H9 (cell line): ENCODE measurements at regions not wholly inside any gene's neighbourhood (a gene's known extent, or its start where the extent isn't known, plus 50 kb on each side); places are given as distances from the start of the nearest gene placed in this dataset.

ENCODE experiments used
- DNase-seq: peaks from one replicate; pipeline ENCODE4 v3.0.0-alpha.2; 2017
- H2AFZ ChIP-seq: one replicate; pipeline ENCODE4 v1.6.1; 2013; ENCODE audit warnings: mild to moderate bottlenecking, low read length, control low read depth, moderate library complexity
- H2AK5ac ChIP-seq: 2 replicates; pipeline ENCODE4 v1.6.1; 2013; ENCODE audit warnings: low read length, control low read depth, mixed read lengths; ENCODE audit not compliant: insufficient read length
- H2BK120ac ChIP-seq: one replicate; pipeline ENCODE4 v1.6.1; 2013; ENCODE audit warnings: low read depth, mild to moderate bottlenecking, low read length, control low read depth, inconsistent platforms; ENCODE audit not compliant: poor library complexity, severe bottlenecking
- H2BK12ac ChIP-seq: 2 replicates; pipeline ENCODE4 v1.6.1; 2013; ENCODE audit warnings: low read length, control low read depth, mixed read lengths, low read depth; ENCODE audit not compliant: insufficient read length
- H2BK15ac ChIP-seq: 2 replicates; pipeline ENCODE4 v1.6.1; 2013; ENCODE audit warnings: low read depth, low read length, control low read depth
- H2BK20ac ChIP-seq: one replicate; pipeline ENCODE4 v1.6.1; 2013; ENCODE audit warnings: low read depth, mild to moderate bottlenecking, low read length, control low read depth, inconsistent platforms; ENCODE audit not compliant: poor library complexity, severe bottlenecking
- H2BK5ac ChIP-seq: 2 replicates; pipeline ENCODE4 v1.6.1; 2013; ENCODE audit warnings: low read length, control low read depth, mixed read lengths; ENCODE audit not compliant: insufficient read length
- H3K14ac ChIP-seq: 2 replicates; pipeline ENCODE4 v1.6.1; 2013; ENCODE audit warnings: low read length, control low read depth; ENCODE audit not compliant: insufficient read depth
- H3K18ac ChIP-seq: 2 replicates; pipeline ENCODE4 v1.6.1; 2013; ENCODE audit warnings: low read depth, mild to moderate bottlenecking, mixed read lengths, low read length, control low read depth; ENCODE audit not compliant: insufficient read length
- H3K23ac ChIP-seq: 2 replicates; pipeline ENCODE4 v1.6.1; 2013; ENCODE audit warnings: low read length, control low read depth, mixed read lengths, low read depth; ENCODE audit not compliant: insufficient read length
- H3K23me2 ChIP-seq: 2 replicates; pipeline ENCODE4 v1.6.1; 2013; ENCODE audit warnings: low read depth, mild to moderate bottlenecking, mixed read lengths, low read length, control low read depth; ENCODE audit not compliant: insufficient read length, poor library complexity, severe bottlenecking
- H3K27ac ChIP-seq: 2 replicates; pipeline ENCODE4 v1.5.1; 2013; ENCODE audit warnings: low read length, control low read depth, mixed read lengths, low read depth; ENCODE audit not compliant: insufficient read length
- H3K27me3 ChIP-seq: 2 replicates; pipeline ENCODE4 v1.6.1; 2013; ENCODE audit warnings: low read length, control low read depth, inconsistent platforms; ENCODE audit not compliant: insufficient read depth
- H3K4ac ChIP-seq: 2 replicates; pipeline ENCODE4 v1.6.1; 2013; ENCODE audit warnings: low read depth, mild to moderate bottlenecking, control low read depth, inconsistent platforms, low read length, moderate library complexity
- H3K4me1 ChIP-seq: 2 replicates; pipeline ENCODE4 v1.6.1; 2013; ENCODE audit warnings: low read length, control low read depth, inconsistent platforms; ENCODE audit not compliant: insufficient read depth
- H3K4me2 ChIP-seq: 2 replicates; pipeline ENCODE4 v1.6.1; 2013; ENCODE audit warnings: low read length, control low read depth, mixed read lengths; ENCODE audit not compliant: insufficient read length, insufficient read depth
- H3K56ac ChIP-seq: 2 replicates; pipeline ENCODE4 v1.6.1; 2013; ENCODE audit warnings: low read depth, mild to moderate bottlenecking, mixed read lengths, low read length, control low read depth; ENCODE audit not compliant: insufficient read length
- H3K79me1 ChIP-seq: 2 replicates; pipeline ENCODE4 v1.6.1; 2013; ENCODE audit warnings: low read depth, mild to moderate bottlenecking, moderate library complexity, low read length, control low read depth, inconsistent platforms; ENCODE audit not compliant: insufficient read depth, poor library complexity, severe bottlenecking
- H3K79me2 ChIP-seq: 2 replicates; pipeline ENCODE4 v1.6.1; 2013; ENCODE audit warnings: low read length, control low read depth, inconsistent platforms; ENCODE audit not compliant: insufficient read depth
- H3K9ac ChIP-seq: 2 replicates; pipeline ENCODE4 v1.6.1; 2013; ENCODE audit warnings: low read length, control low read depth, mixed read lengths; ENCODE audit not compliant: insufficient read length; ENCODE audit errors: extremely low read depth
- H3K9me3 ChIP-seq: one replicate; pipeline ENCODE4 v1.6.1; 2013; ENCODE audit warnings: low read depth, low read length, inconsistent platforms; ENCODE audit not compliant: control insufficient read depth
- H3T11ph ChIP-seq: one replicate; pipeline ENCODE4 v1.6.1; 2013; ENCODE audit warnings: mild to moderate bottlenecking, low read length, control low read depth, inconsistent platforms
- H4K20me1 ChIP-seq: one replicate; pipeline ENCODE4 v1.6.1; 2013; ENCODE audit not compliant: control insufficient read depth, insufficient read length, insufficient read depth
- H4K5ac ChIP-seq: 2 replicates; pipeline ENCODE4 v1.6.1; 2013; ENCODE audit warnings: low read depth, mild to moderate bottlenecking, mixed read lengths, low read length, control low read depth; ENCODE audit not compliant: insufficient read length
- H4K8ac ChIP-seq: replicated peaks from 2 replicates; pipeline ENCODE4 v1.6.1; 2013; ENCODE audit warnings: low read length, control low read depth, mixed read lengths, low read depth; ENCODE audit not compliant: insufficient read length
- H4K91ac ChIP-seq: 2 replicates; pipeline ENCODE4 v1.6.1; 2013; ENCODE audit warnings: low read depth, mild to moderate bottlenecking, moderate library complexity, mixed read lengths, low read length, control low read depth; ENCODE audit not compliant: insufficient read length
- H3K27ac Mint-ChIP-seq, 3 experiments: 2 replicates in 2 of 3; 3 replicates in 1 of 3; pipeline ENCODE4 v1.8.0; 2020 to 2021; ENCODE audit warnings: mixed read lengths in 3 of 3, mild to moderate bottlenecking in 1 of 3, moderate library complexity in 1 of 3
- H3K27me3 Mint-ChIP-seq: 2 replicates; pipeline ENCODE4 v1.8.0; 2021; ENCODE audit warnings: low read depth, mild to moderate bottlenecking, moderate library complexity, mixed read lengths
- H3K36me3 Mint-ChIP-seq, 3 experiments: 2 replicates in 2 of 3; 3 replicates in 1 of 3; pipeline ENCODE4 v1.8.0; 2020 to 2021; ENCODE audit warnings: low read depth in 3 of 3, mixed read lengths in 3 of 3; ENCODE audit not compliant: insufficient read depth in 1 of 3
- H3K4me1 Mint-ChIP-seq, 2 experiments: 2 replicates each; pipeline ENCODE4 v1.8.0; 2020; ENCODE audit warnings: mixed read lengths in 2 of 2
- H3K4me3 Mint-ChIP-seq, 2 experiments: 2 replicates in 1 of 2; 3 replicates in 1 of 2; pipeline ENCODE4 v1.8.0; 2020 to 2021; ENCODE audit warnings: mild to moderate bottlenecking in 2 of 2, mixed read lengths in 2 of 2, moderate library complexity in 1 of 2
- H3K9me3 Mint-ChIP-seq, 2 experiments: 2 replicates in 1 of 2; 3 replicates in 1 of 2; pipeline ENCODE4 v1.8.0; 2020; ENCODE audit warnings: mild to moderate bottlenecking in 2 of 2, mixed read lengths in 2 of 2, moderate library complexity in 1 of 2
- WGBS: extraction: QIAGEN DNeasy Blood & Tissue Kit; methylation state at CpG from one replicate; pipeline ENCODE4 v1.1.7; 2013; ENCODE audit warnings: missing lambda C conversion rate, low lambda C conversion rate, mixed read lengths; ENCODE audit not compliant: insufficient read length; ENCODE audit errors: extremely low coverage; 5-methylcytosine and 5-hydroxymethylcytosine counted together
- TF ChIP-seq, protein P1 (sequence below): fragments of 200-600 bp; sonication (generic); conservative IDR thresholded peaks from 3 replicates; pipeline ENCODE4 v1.8.0; 2021; ENCODE audit warnings: antibody characterized with exemption, mild to moderate bottlenecking

DNA sequence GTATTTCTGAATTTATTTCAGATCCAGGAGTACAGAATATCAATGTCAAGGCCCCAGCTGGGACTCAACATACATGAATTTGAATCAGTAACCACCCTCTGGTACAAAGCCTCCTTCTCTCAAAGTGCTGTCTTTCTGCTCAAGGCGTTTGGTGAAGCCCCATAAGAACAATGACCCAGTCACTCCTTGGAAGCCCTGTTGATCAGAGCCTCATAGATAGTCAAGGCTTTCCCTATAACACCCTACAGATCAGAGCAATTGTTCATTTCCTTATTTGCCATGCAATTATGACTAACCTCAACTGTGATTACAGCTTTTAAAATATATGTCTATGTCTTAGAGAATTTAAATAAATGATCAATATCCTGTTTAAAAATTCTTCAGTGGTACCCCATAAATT lies 159.1 kb upstream of the CREB1 start:
- Histone ChIP-seq H2BK20ac (no peak overlapping the region), H3T11ph (no peak overlapping the region), H3K23ac (no peak overlapping the region), H2BK120ac (no peak overlapping the region), H2BK12ac (no peak overlapping the region), H2BK15ac (no peak overlapping the region), H3K27me3 (no peaks in the 10 kb centered on the region), H4K20me1 (no peaks in the 10 kb centered on the region), H3K4me1 (0 out of 2 replicates have a peak, but pooled peaks cover 2% of the 10 kb centered on the region), H3K4ac (no peak overlapping the region), H2AK5ac (no peak overlapping the region), H3K56ac (no peak overlapping the region), H3K9ac (no peak overlapping the region), H3K14ac (no peak overlapping the region), H2AFZ (no peak overlapping the region), H3K23me2 (no peaks in the 10 kb centered on the region), H3K18ac (no peak overlapping the region), H3K9me3 (no peaks in the 10 kb centered on the region), H4K5ac (no peak overlapping the region), H4K8ac (no peak overlapping the region), H3K79me2 (no peaks in the 10 kb centered on the region), H3K4me2 (no peak overlapping the region), H2BK5ac (no peak overlapping the region), H4K91ac (no peak overlapping the region), H3K27ac (no peak overlapping the region), H3K79me1 (no peaks in the 10 kb centered on the region)
- H3K36me3 Mint-ChIP-seq: peaks cover 0 to 4% (median 0%) of the 10 kb centered on the region in 3 experiments; a peak in 1 of 7 replicates
- no peak overlapping the region for H3K27ac Mint-ChIP-seq
- no peak overlapping the region for H3K4me3 Mint-ChIP-seq
- H3K4me1 Mint-ChIP-seq: peaks cover 11 to 17% of the 10 kb centered on the region in 2 experiments
- TF ChIP-seq, protein P1, sequence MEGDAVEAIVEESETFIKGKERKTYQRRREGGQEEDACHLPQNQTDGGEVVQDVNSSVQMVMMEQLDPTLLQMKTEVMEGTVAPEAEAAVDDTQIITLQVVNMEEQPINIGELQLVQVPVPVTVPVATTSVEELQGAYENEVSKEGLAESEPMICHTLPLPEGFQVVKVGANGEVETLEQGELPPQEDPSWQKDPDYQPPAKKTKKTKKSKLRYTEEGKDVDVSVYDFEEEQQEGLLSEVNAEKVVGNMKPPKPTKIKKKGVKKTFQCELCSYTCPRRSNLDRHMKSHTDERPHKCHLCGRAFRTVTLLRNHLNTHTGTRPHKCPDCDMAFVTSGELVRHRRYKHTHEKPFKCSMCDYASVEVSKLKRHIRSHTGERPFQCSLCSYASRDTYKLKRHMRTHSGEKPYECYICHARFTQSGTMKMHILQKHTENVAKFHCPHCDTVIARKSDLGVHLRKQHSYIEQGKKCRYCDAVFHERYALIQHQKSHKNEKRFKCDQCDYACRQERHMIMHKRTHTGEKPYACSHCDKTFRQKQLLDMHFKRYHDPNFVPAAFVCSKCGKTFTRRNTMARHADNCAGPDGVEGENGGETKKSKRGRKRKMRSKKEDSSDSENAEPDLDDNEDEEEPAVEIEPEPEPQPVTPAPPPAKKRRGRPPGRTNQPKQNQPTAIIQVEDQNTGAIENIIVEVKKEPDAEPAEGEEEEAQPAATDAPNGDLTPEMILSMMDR: no peak
- DNase-seq: no peak
- no peaks in the 10 kb centered on the region for H3K27me3 Mint-ChIP-seq
- WGBS: no CpG with 5 or more reads among the region's 1 CpG
- H3K9me3 Mint-ChIP-seq: peaks cover 0 to 4% of the 10 kb centered on the region in 2 experiments; a peak in 2 of 5 replicates
